IMR-90 (cell line): ENCODE measurements at regions not wholly inside any gene's neighbourhood (a gene's known extent, or its start where the extent isn't known, plus 50 kb on each side); places are given as distances from the start of the nearest gene placed in this dataset.

ENCODE experiments used
- ATAC-seq: fragments of 200-7000 bp; cut with Tn5 transposase; 2 replicates; pipeline ENCODE4 v1.9.1; 2020; ENCODE audit warnings: low read depth, mild to moderate bottlenecking, moderate library complexity
- BruUV-seq: library from RNA; stranded (reverse); fragments of 400-500 nt; replicated peaks from 2 replicates; lab custom pipeline; 2021; lab: Mats Ljungman, UMichigan
- CTCF ChIA-PET: fragments of 300-600 bp; formaldehyde crosslinking; extraction: SDS; loops from one replicate; lab custom pipeline; 2021; ENCODE audit warnings: antibody characterized with exemption; lab: Yijun Ruan, JAX
- POLR2A ChIA-PET: fragments of 300-600 bp; sonication (Branson Sonifier 250); formaldehyde crosslinking; loops from one replicate; lab custom pipeline; 2022; ENCODE audit warnings: antibody characterized with exemption; ENCODE audit not compliant: unreplicated experiment; lab: Charles Lee
- DNase-seq: peaks from one replicate; pipeline ENCODE4 v3.0.0; 2013
- H2AFZ ChIP-seq: replicated peaks from 2 replicates; pipeline ENCODE3; 2013; ENCODE audit warnings: low read length, mild to moderate bottlenecking; ENCODE audit not compliant: poor library complexity
- H2AK5ac ChIP-seq: 2 replicates; pipeline ENCODE4 v1.6.1; 2013; ENCODE audit warnings: low read depth, low read length, inconsistent platforms
- H2AK9ac ChIP-seq: replicated peaks from 2 replicates; pipeline ENCODE3; 2013; ENCODE audit warnings: mild to moderate bottlenecking, low read depth, low read length, moderate library complexity; ENCODE audit not compliant: poor library complexity
- H2BK120ac ChIP-seq: 2 replicates; pipeline ENCODE4 v1.6.1; 2013; ENCODE audit warnings: low read depth, low read length, inconsistent platforms
- H2BK15ac ChIP-seq: 3 replicates; pipeline ENCODE4 v1.6.1; 2013; ENCODE audit warnings: low read depth, low read length, inconsistent platforms
- H2BK20ac ChIP-seq: 2 replicates; pipeline ENCODE4 v1.6.1; 2013; ENCODE audit warnings: low read depth, mild to moderate bottlenecking, inconsistent platforms, low read length, moderate library complexity
- H2BK5ac ChIP-seq: 2 replicates; pipeline ENCODE4 v1.6.1; 2013; ENCODE audit warnings: mild to moderate bottlenecking, low read depth, low read length, inconsistent platforms; ENCODE audit not compliant: poor library complexity, severe bottlenecking
- H3K14ac ChIP-seq: replicated peaks from 2 replicates; pipeline ENCODE4 v1.6.1; 2013; ENCODE audit warnings: low read depth, low read length, inconsistent platforms
- H3K18ac ChIP-seq: 2 replicates; pipeline ENCODE4 v1.6.1; 2013; ENCODE audit warnings: low read depth, low read length, control low read depth
- H3K23ac ChIP-seq: 2 replicates; pipeline ENCODE4 v1.6.1; 2013; ENCODE audit warnings: low read depth, low read length, inconsistent platforms
- H3K27ac ChIP-seq: 2 replicates; pipeline ENCODE4 v1.5.1; 2013; ENCODE audit warnings: mild to moderate bottlenecking, control low read depth, low read length; ENCODE audit not compliant: insufficient read depth
- H3K27me3 ChIP-seq: 2 replicates; pipeline ENCODE4 v1.6.1; 2013; ENCODE audit warnings: low read length; ENCODE audit not compliant: control insufficient read depth, insufficient read depth
- H3K36me3 ChIP-seq: 2 replicates; pipeline ENCODE4 v1.6.1; 2013; ENCODE audit warnings: low read length, mixed read lengths; ENCODE audit not compliant: control insufficient read depth, insufficient read depth
- H3K4ac ChIP-seq: 2 replicates; pipeline ENCODE4 v1.6.1; 2013; ENCODE audit warnings: low read depth, low read length, inconsistent platforms
- H3K4me1 ChIP-seq: 2 replicates; pipeline ENCODE4 v1.6.1; 2013; ENCODE audit warnings: low read length, mixed read lengths; ENCODE audit not compliant: control insufficient read depth, insufficient read depth
- H3K4me2 ChIP-seq: 2 replicates; pipeline ENCODE4 v1.6.1; 2013; ENCODE audit warnings: low read depth, mild to moderate bottlenecking, control low read depth, low read length, moderate library complexity
- H3K4me3 ChIP-seq: 2 replicates; pipeline ENCODE4 v1.5.1; 2013; ENCODE audit warnings: low read depth, mild to moderate bottlenecking, control low read depth, low read length, moderate library complexity; ENCODE audit not compliant: insufficient read depth
- H3K56ac ChIP-seq: 2 replicates; pipeline ENCODE4 v1.6.1; 2013; ENCODE audit warnings: low read length, inconsistent platforms; ENCODE audit not compliant: insufficient read depth; ENCODE audit errors: extremely low read depth
- H3K79me1 ChIP-seq, 2 experiments: 2 replicates each; pipeline ENCODE4 v1.6.1; 2013; ENCODE audit warnings: low read length in 2 of 2, inconsistent platforms in 1 of 2, low read depth in 1 of 2
- H3K9ac ChIP-seq: 2 replicates; pipeline ENCODE4 v1.6.1; 2013; ENCODE audit warnings: low read depth, low read length, control low read depth
- H3K9me1 ChIP-seq: 2 replicates; pipeline ENCODE4 v1.6.1; 2013; ENCODE audit warnings: low read length, inconsistent platforms; ENCODE audit not compliant: insufficient read depth
- H3K9me3 ChIP-seq: 2 replicates; pipeline ENCODE4 v1.6.1; 2013; ENCODE audit warnings: low read length; ENCODE audit not compliant: control insufficient read depth, insufficient read depth
- H4K20me1 ChIP-seq: 2 replicates; pipeline ENCODE4 v1.6.1; 2013; ENCODE audit warnings: low read length, inconsistent platforms; ENCODE audit not compliant: insufficient read depth
- H4K5ac ChIP-seq: 2 replicates; pipeline ENCODE4 v1.6.1; 2013; ENCODE audit warnings: mild to moderate bottlenecking, low read depth, low read length, control low read depth
- H4K8ac ChIP-seq, 2 experiments: 2 replicates each; pipeline ENCODE4 v1.6.1; 2013; ENCODE audit warnings: low read depth in 2 of 2, low read length in 2 of 2, control low read depth in 1 of 2, inconsistent platforms in 1 of 2
- H4K91ac ChIP-seq: 2 replicates; pipeline ENCODE4 v1.6.1; 2013; ENCODE audit warnings: low read depth, low read length, inconsistent platforms; ENCODE audit not compliant: insufficient read depth
- CEBPB ChIP-seq: IDR thresholded peaks from 2 replicates; pipeline ENCODE4 v1.6.1; 2012; ENCODE audit warnings: low read depth, low read length, improper control_type of control experiment
- CHD1 ChIP-seq: IDR thresholded peaks from 2 replicates; pipeline ENCODE4 v1.6.1; 2012; ENCODE audit warnings: low read depth, low read length, improper control_type of control experiment
- FOS ChIP-seq: fragments of 150-350 bp; IDR thresholded peaks from 2 replicates; pipeline ENCODE4 v1.6.1; 2016; ENCODE audit warnings: low read depth, low read length
- WGBS, 2 experiments: methylation state at CpG; one replicate each; pipeline versions ENCODE4 v1.1.5 to v1.1.7; 2013; ENCODE audit warnings: missing lambda C conversion rate in 2 of 2; ENCODE audit not compliant: insufficient read length in 1 of 2; ENCODE audit errors: extremely low coverage in 2 of 2; 5-methylcytosine and 5-hydroxymethylcytosine counted together
- dilution Hi-C: fragments of 300-500 bp; cut with HindIII; formaldehyde crosslinking; loops from one replicate; pipeline ENCODE4 v1.14.3; 2018; ENCODE audit warnings: low sequenced_read_pairs; ENCODE audit not compliant: unreplicated experiment
- in situ Hi-C: fragments of 300-500 bp; cut with MboI; formaldehyde crosslinking; loops from 3 replicates; pipeline ENCODE4 v1.14.3; 2019; ENCODE audit warnings: low sequenced_read_pairs, inconsistent platforms, mixed read lengths
- intact Hi-C: fragments of 100-400 bp; cut with micrococcal nuclease; formaldehyde crosslinking; loops from 2 replicates; pipeline ENCODE4 v1.10.0; 2022
- TF ChIP-seq, protein P1 (sequence below): fragments of 150-350 bp; IDR thresholded peaks from 2 replicates; pipeline ENCODE4 v1.6.1; 2017; ENCODE audit warnings: mild to moderate bottlenecking, antibody characterized with exemption, low read length, low read depth

DNA sequence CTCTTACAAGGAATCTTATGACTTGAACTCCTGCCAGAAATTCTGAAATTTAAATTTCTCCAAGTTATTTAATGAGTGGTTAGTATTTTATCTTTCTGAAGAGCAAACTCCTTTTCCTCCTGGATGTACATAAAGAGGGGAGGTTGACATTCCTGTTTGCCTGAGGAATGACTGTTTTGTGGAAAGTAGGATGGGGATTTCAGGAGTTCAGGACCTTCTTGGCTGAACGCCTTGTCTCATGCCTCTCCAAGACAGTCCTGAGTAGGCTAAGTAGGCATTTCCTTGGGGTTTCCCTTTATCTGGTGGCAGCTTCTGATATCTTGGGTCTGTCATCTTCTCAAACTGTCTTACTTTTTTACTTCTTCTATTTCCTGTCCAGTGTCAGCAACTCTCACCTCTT lies 356.6 kb downstream of the TDRD3 start:
- no peak overlapping the region for H2AK5ac ChIP-seq
- H3K14ac ChIP-seq = no peak overlapping the region
- no peaks in the 10 kb centered on the region for H4K20me1 ChIP-seq
- no peaks in the 10 kb centered on the region for H3K36me3 ChIP-seq
- H3K23ac ChIP-seq = no peak overlapping the region
- dilution Hi-C loops = no loop called here
- ChIA-PET POLR2A (no interaction called here), CTCF (no interaction called here)
- TF ChIP-seq, protein P1, sequence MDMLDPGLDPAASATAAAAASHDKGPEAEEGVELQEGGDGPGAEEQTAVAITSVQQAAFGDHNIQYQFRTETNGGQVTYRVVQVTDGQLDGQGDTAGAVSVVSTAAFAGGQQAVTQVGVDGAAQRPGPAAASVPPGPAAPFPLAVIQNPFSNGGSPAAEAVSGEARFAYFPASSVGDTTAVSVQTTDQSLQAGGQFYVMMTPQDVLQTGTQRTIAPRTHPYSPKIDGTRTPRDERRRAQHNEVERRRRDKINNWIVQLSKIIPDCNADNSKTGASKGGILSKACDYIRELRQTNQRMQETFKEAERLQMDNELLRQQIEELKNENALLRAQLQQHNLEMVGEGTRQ = no peak
- TF ChIP-seq CEBPB = no peak
- TF ChIP-seq FOS = no peak
- no peak for TF ChIP-seq CHD1
- no peak overlapping the region for H3K4me3 ChIP-seq
- H3K4me1 ChIP-seq = no peaks in the 10 kb centered on the region
- H3K4ac ChIP-seq = no peak overlapping the region
- no peak overlapping the region for H3K4me2 ChIP-seq
- no peak for ATAC-seq
- H4K8ac ChIP-seq = no peak overlapping the region
- no peak overlapping the region for H4K91ac ChIP-seq
- no CpG with 5 or more reads among the region's 1 CpG for WGBS, 2 experiments
- intact Hi-C loops = loop anchor here (2.0 kb wide), 1 partner anchor 17 kb away; no protein-coding TSS in a partner anchor
- H2AFZ ChIP-seq = no peak overlapping the region
- no peaks in the 10 kb centered on the region for H3K79me1 ChIP-seq
- in situ Hi-C loops = no loop called here
- no peaks in the 10 kb centered on the region for H3K9me1 ChIP-seq
- no peak overlapping the region for H2BK20ac ChIP-seq
- H3K9me3 ChIP-seq = peaks cover 4% of the 10 kb centered on the region
- no peak overlapping the region for H3K18ac ChIP-seq
- H3K27me3 ChIP-seq = no peaks in the 10 kb centered on the region
- no peak overlapping the region for H3K9ac ChIP-seq
- no peak overlapping the region for H3K56ac ChIP-seq
- H2BK120ac ChIP-seq = no peak overlapping the region
- H4K5ac ChIP-seq = no peak overlapping the region
- DNase-seq = no peak
- no peak overlapping the region for H3K27ac ChIP-seq
- H2AK9ac ChIP-seq = no peak overlapping the region
- no peak overlapping the region for H2BK15ac ChIP-seq
- no peak overlapping the region for H2BK5ac ChIP-seq
- BruUV-seq = no TSS peak
